ENCODE measurements at regions not wholly inside any gene's neighbourhood (a gene's known extent, or its start where the extent isn't known, plus 50 kb on each side); places are given as distances from the start of the nearest gene placed in this dataset.

GRCh38 chr5:130652176-130652575 lies 512.9 kb downstream of the HINT1 start:
- no peak for TF ChIP-seq CTCF (IDR thresholded peaks at IDR 0.05)
- TF ChIP-seq POLR2A (IDR thresholded peaks at IDR 0.05): no peak
